CD14-positive monocyte (primary cell): ENCODE measurements at regions not wholly inside any gene's neighbourhood (a gene's known extent, or its start where the extent isn't known, plus 50 kb on each side); places are given as distances from the start of the nearest gene placed in this dataset.

Source experiments
- DNase-seq, 3 donors: peaks; one replicate each; pipeline ENCODE4 v3.0.0-alpha.2; 2011 to 2022
- H2AFZ ChIP-seq: 2 replicates; pipeline ENCODE4 v1.6.0; 2012; ENCODE audit warnings: mild to moderate bottlenecking, low read depth, low read length, inconsistent platforms; ENCODE audit not compliant: insufficient read depth, poor library complexity, severe bottlenecking
- H3K27ac ChIP-seq, 2 donors: 1 replicate in 1 of 2; 2 replicates in 1 of 2; pipeline ENCODE4 v1.5.1; 2012 to 2013; ENCODE audit warnings: low read length in 2 of 2, control low read depth in 1 of 2, inconsistent platforms in 1 of 2, low read depth in 1 of 2, mild to moderate bottlenecking in 1 of 2
- H3K27me3 ChIP-seq, 2 donors: one replicate each; pipeline versions ENCODE4 v1.6.0 to v1.6.1; 2011 to 2013; ENCODE audit warnings: low read length in 2 of 2; ENCODE audit not compliant: control insufficient read depth in 2 of 2, insufficient read depth in 2 of 2
- H3K36me3 ChIP-seq, 2 donors: replicated peaks in 1 of 2; 1 replicate in 1 of 2; 2 replicates in 1 of 2; pipeline versions ENCODE4 v1.5.1 to v1.6.1; 2012 to 2013; ENCODE audit warnings: low read length in 2 of 2, control low read depth in 1 of 2, inconsistent platforms in 1 of 2, mild to moderate bottlenecking in 1 of 2; ENCODE audit not compliant: insufficient read depth in 2 of 2, control insufficient read depth in 1 of 2
- H3K4me1 ChIP-seq, 2 donors: 1 replicate in 1 of 2; 2 replicates in 1 of 2; pipeline versions ENCODE4 v1.5.1 to v1.6.1; 2012 to 2013; ENCODE audit warnings: low read length in 2 of 2, control low read depth in 1 of 2, inconsistent platforms in 1 of 2, mild to moderate bottlenecking in 1 of 2, moderate library complexity in 1 of 2; ENCODE audit not compliant: insufficient read depth in 2 of 2, control insufficient read depth in 1 of 2
- H3K4me2 ChIP-seq: replicated peaks from 2 replicates; pipeline ENCODE3; 2012; ENCODE audit warnings: low read length, moderate library complexity, mild to moderate bottlenecking; ENCODE audit not compliant: poor library complexity, severe bottlenecking; ENCODE audit errors: extremely low read depth
- H3K4me3 ChIP-seq, 3 experiments: fragments of 200-600 bp in 1 of 3; sonication (generic) in 1 of 3; replicated peaks in 1 of 3; 1 replicate in 2 of 3; 2 replicates in 1 of 3; pipeline ENCODE4 v1.5.1; 2011 to 2013; ENCODE audit warnings: low read length in 3 of 3, mild to moderate bottlenecking in 3 of 3, control low read depth in 2 of 3, low read depth in 2 of 3, inconsistent platforms in 1 of 3, moderate library complexity in 1 of 3
- H3K79me2 ChIP-seq: 2 replicates; pipeline ENCODE4 v1.6.0; 2012; ENCODE audit warnings: mild to moderate bottlenecking, control low read depth, inconsistent platforms, low read length, moderate library complexity; ENCODE audit not compliant: insufficient read depth
- H3K9ac ChIP-seq: 2 replicates; pipeline ENCODE4 v1.6.0; 2017; ENCODE audit warnings: low read length, mild to moderate bottlenecking; ENCODE audit not compliant: insufficient read depth, poor library complexity, severe bottlenecking
- H3K9me3 ChIP-seq, 2 donors: replicated peaks in 1 of 2; 1 replicate in 1 of 2; 2 replicates in 1 of 2; pipeline versions ENCODE4 v1.5.1 to v1.6.1; 2012 to 2013; ENCODE audit warnings: low read length in 2 of 2, control low read depth in 1 of 2; ENCODE audit not compliant: control insufficient read depth in 1 of 2, insufficient read depth in 1 of 2
- H4K20me1 ChIP-seq: 2 replicates; pipeline ENCODE4 v1.6.0; 2012; ENCODE audit warnings: mild to moderate bottlenecking, low read length, control low read depth, moderate library complexity; ENCODE audit not compliant: insufficient read depth
- H3K27ac Mint-ChIP-seq, 7 donors: one replicate each; pipeline ENCODE4 v1.8.0; 2020; ENCODE audit warnings: mild to moderate bottlenecking in 7 of 7, mixed read lengths in 7 of 7, moderate library complexity in 6 of 7, inconsistent platforms in 2 of 7
- H3K27me3 Mint-ChIP-seq, 3 donors: one replicate each; pipeline ENCODE4 v1.8.0; 2021 to 2022; ENCODE audit warnings: low read depth in 3 of 3, mild to moderate bottlenecking in 3 of 3, mixed read lengths in 3 of 3, moderate library complexity in 3 of 3, inconsistent platforms in 1 of 3
- H3K36me3 Mint-ChIP-seq, 2 donors: one replicate each; pipeline ENCODE4 v1.8.0; 2020; ENCODE audit warnings: mixed read lengths in 2 of 2, inconsistent platforms in 1 of 2, mild to moderate bottlenecking in 1 of 2
- H3K4me1 Mint-ChIP-seq: one replicate; pipeline ENCODE4 v1.8.0; 2020; ENCODE audit warnings: mild to moderate bottlenecking, mixed read lengths
- H3K4me3 Mint-ChIP-seq, 2 donors: one replicate each; pipeline ENCODE4 v1.8.0; 2020; ENCODE audit warnings: mild to moderate bottlenecking in 2 of 2, mixed read lengths in 2 of 2, moderate library complexity in 1 of 2
- H3K9me3 Mint-ChIP-seq, 7 donors: one replicate each; pipeline ENCODE4 v1.8.0; 2020 to 2022; ENCODE audit warnings: mixed read lengths in 7 of 7, mild to moderate bottlenecking in 6 of 7, moderate library complexity in 6 of 7, inconsistent platforms in 2 of 7
- WGBS: methylation state at CpG from one replicate; pipeline ENCODE4 v1.1.5; 2013; ENCODE audit warnings: missing lambda C conversion rate; ENCODE audit not compliant: insufficient coverage; 5-methylcytosine and 5-hydroxymethylcytosine counted together
- intact Hi-C, 2 donors: fragments of 100-400 bp; cut with micrococcal nuclease; formaldehyde crosslinking; loops; one replicate each; pipeline versions ENCODE4 v1.15.0 to v1.15.1; 2023
- TF ChIP-seq, protein P1 (sequence below): fragments of 200-600 bp; IDR thresholded peaks from one replicate; pipeline ENCODE4 v1.8.0; 2022; ENCODE audit warnings: antibody characterized with exemption, mild to moderate bottlenecking

DNA sequence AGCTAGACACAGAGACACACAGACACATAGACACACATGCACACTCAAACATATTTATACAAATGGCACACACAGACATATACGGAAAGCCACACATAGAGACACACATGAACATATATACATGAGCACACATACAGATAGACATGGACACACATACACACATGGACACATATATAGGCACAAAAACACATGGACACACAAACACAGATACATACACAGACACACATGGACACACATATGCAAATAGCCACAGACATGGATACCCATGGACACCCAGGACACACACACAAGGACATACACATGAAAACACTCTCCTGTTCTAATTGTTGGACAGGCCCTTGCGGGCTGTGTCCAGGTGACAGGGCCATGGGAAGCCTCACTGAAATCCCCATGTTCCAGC lies 160.1 kb downstream of the IRS1 start:
- Histone ChIP-seq H3K4me3 (no peak overlapping the region), H3K27me3 (peaks cover 7 to 11% of the 10 kb centered on the region in 2 donors), H3K9ac (no peak overlapping the region), H3K27ac (no peak overlapping the region), H3K36me3 (no peaks in the 10 kb centered on the region), H3K9me3 (peaks cover 4 to 9% of the 10 kb centered on the region in 2 donors), H2AFZ (no peak overlapping the region), H4K20me1 (no peaks in the 10 kb centered on the region), H3K4me1 (no peaks in the 10 kb centered on the region), H3K79me2 (no peaks in the 10 kb centered on the region), H3K4me2 (no peak overlapping the region)
- H3K4me1 Mint-ChIP-seq = no peaks in the 10 kb centered on the region
- H3K27ac Mint-ChIP-seq = no peak overlapping the region
- WGBS = 75% methylated on average over 1 of the region's 2 CpGs
- TF ChIP-seq, protein P1, sequence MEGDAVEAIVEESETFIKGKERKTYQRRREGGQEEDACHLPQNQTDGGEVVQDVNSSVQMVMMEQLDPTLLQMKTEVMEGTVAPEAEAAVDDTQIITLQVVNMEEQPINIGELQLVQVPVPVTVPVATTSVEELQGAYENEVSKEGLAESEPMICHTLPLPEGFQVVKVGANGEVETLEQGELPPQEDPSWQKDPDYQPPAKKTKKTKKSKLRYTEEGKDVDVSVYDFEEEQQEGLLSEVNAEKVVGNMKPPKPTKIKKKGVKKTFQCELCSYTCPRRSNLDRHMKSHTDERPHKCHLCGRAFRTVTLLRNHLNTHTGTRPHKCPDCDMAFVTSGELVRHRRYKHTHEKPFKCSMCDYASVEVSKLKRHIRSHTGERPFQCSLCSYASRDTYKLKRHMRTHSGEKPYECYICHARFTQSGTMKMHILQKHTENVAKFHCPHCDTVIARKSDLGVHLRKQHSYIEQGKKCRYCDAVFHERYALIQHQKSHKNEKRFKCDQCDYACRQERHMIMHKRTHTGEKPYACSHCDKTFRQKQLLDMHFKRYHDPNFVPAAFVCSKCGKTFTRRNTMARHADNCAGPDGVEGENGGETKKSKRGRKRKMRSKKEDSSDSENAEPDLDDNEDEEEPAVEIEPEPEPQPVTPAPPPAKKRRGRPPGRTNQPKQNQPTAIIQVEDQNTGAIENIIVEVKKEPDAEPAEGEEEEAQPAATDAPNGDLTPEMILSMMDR = no peak
- DNase-seq = no peak
- peaks cover 8 to 29% (median 9%) of the 10 kb centered on the region in 3 donors for H3K27me3 Mint-ChIP-seq
- peaks cover 2 to 14% (median 8%) of the 10 kb centered on the region in 7 donors for H3K9me3 Mint-ChIP-seq
- intact Hi-C loops = no loop called here
- no peaks in the 10 kb centered on the region for H3K36me3 Mint-ChIP-seq
- no peak overlapping the region for H3K4me3 Mint-ChIP-seq

DNA sequence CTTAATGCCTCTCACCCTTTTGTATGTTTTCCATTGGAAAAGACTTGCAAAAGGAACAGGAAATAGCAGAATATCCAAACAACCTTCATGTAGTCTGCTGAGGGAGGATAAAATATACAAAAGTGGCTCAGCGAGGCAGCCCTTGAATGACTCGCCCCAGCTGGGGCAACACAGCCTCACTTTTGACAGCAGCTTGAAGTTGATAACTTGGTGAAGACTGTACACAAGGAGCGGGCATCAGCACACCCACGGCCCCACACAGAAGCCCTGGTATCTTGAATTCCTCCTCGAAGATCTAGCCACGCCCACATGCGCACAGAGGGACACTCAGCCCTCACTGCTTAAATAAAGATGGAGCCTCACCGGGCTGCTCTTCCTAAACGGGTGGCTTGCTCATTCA lies 161.0 kb downstream of the IRS1 start:
- no peak overlapping the region for H3K9ac ChIP-seq
- no peaks in the 10 kb centered on the region for H3K36me3 ChIP-seq
- Mint-ChIP-seq H3K4me1 (no peaks in the 10 kb centered on the region), H3K4me3 (no peak overlapping the region), H3K27ac (no peak overlapping the region), H3K9me3 (peaks cover 2 to 14% (median 7%) of the 10 kb centered on the region in 7 donors), H3K27me3 (peaks cover 3 to 23% (median 8%) of the 10 kb centered on the region in 3 donors), H3K36me3 (no peaks in the 10 kb centered on the region)
- H3K79me2 ChIP-seq = no peaks in the 10 kb centered on the region
- no peak overlapping the region for H3K4me3 ChIP-seq
- H3K27me3 ChIP-seq = peaks cover 2 to 8% of the 10 kb centered on the region in 2 donors
- intact Hi-C loops = no loop called here
- H3K9me3 ChIP-seq = peaks cover 4 to 9% of the 10 kb centered on the region in 2 donors
- no peaks in the 10 kb centered on the region for H4K20me1 ChIP-seq
- H3K27ac ChIP-seq = no peak overlapping the region
- DNase-seq = no peak
- 99% methylated on average over 9 of the region's 9 CpGs for WGBS
- TF ChIP-seq, protein P1 = no peak
- H3K4me1 ChIP-seq = no peaks in the 10 kb centered on the region
- no peak overlapping the region for H2AFZ ChIP-seq
- H3K4me2 ChIP-seq = no peak overlapping the region
